ENCODE measurements at regions not wholly inside any gene's neighbourhood (a gene's known extent, or its start where the extent isn't known, plus 50 kb on each side); places are given as distances from the start of the nearest gene placed in this dataset.
"Not testable (repeated sequence)": the region's sequence is repeated elsewhere in the genome, so short reads cannot be mapped to it uniquely, and the experiment has no call there.

- Histone ChIP-seq H3K9ac (ENCODE audit: low read length in 2 of 2) (no peak overlapping the region), H3K4me3 (ENCODE audit: low read length in 2 of 2) (no peak overlapping the region), H3K27me3 (ENCODE audit: control insufficient read depth in 1 of 2, insufficient read depth in 2 of 2, low read length in 2 of 2) (no peaks in the 10 kb centered on the region), H3K9me3 (ENCODE audit: control insufficient read depth in 2 of 2, low read length in 2 of 2) (no peaks in the 10 kb centered on the region), H3K36me3 (ENCODE audit: control insufficient read depth in 2 of 2, insufficient read depth in 2 of 2, low read length in 2 of 2) (no peaks in the 10 kb centered on the region), H3K27ac (ENCODE audit: low read length) (no peak overlapping the region), H3K4me1 (ENCODE audit: control insufficient read depth, insufficient read depth, low read length) (no peaks in the 10 kb centered on the region)
Observed at GRCh38 chr3:107920538-107920937, 170.3 kb downstream of the CD47 start.

- H3K4me3 ChIP-seq (ENCODE audit: low read length in 2 of 2), result no peak overlapping the region
- no peak overlapping the region for H3K9ac ChIP-seq (ENCODE audit: low read length in 2 of 2)
- no peaks in the 10 kb centered on the region for H3K27me3 ChIP-seq (ENCODE audit: control insufficient read depth in 1 of 2, insufficient read depth in 2 of 2, low read length in 2 of 2)
- H3K9me3 ChIP-seq (ENCODE audit: control insufficient read depth in 2 of 2, low read length in 2 of 2), result no peaks in the 10 kb centered on the region
- no peaks in the 10 kb centered on the region for H3K36me3 ChIP-seq (ENCODE audit: control insufficient read depth in 2 of 2, insufficient read depth in 2 of 2, low read length in 2 of 2)
- no peaks in the 10 kb centered on the region for H3K4me1 ChIP-seq (ENCODE audit: control insufficient read depth, insufficient read depth, low read length)
- no peak overlapping the region for H3K27ac ChIP-seq (ENCODE audit: low read length)
Observed at GRCh38 chr3:107919239-107919638, 171.6 kb downstream of the CD47 start.

- H3K9ac ChIP-seq (ENCODE audit: low read length in 2 of 2), result no peak overlapping the region
- no peaks in the 10 kb centered on the region for H3K4me1 ChIP-seq (ENCODE audit: control insufficient read depth, insufficient read depth, low read length)
- no peak overlapping the region for H3K4me3 ChIP-seq (ENCODE audit: low read length in 2 of 2)
- no peaks in the 10 kb centered on the region for H3K27me3 ChIP-seq (ENCODE audit: control insufficient read depth in 1 of 2, insufficient read depth in 2 of 2, low read length in 2 of 2)
- no peaks in the 10 kb centered on the region for H3K9me3 ChIP-seq (ENCODE audit: control insufficient read depth in 2 of 2, low read length in 2 of 2)
- no peak overlapping the region for H3K27ac ChIP-seq (ENCODE audit: low read length)
- no peaks in the 10 kb centered on the region for H3K36me3 ChIP-seq (ENCODE audit: control insufficient read depth in 2 of 2, insufficient read depth in 2 of 2, low read length in 2 of 2)
Observed at GRCh38 chr3:107916171-107916570, 174.7 kb downstream of the CD47 start.

- Histone ChIP-seq H3K9me3 (ENCODE audit: control insufficient read depth in 2 of 2, low read length in 2 of 2) (no peaks in the 10 kb centered on the region), H3K36me3 (ENCODE audit: control insufficient read depth in 2 of 2, insufficient read depth in 2 of 2, low read length in 2 of 2) (no peaks in the 10 kb centered on the region), H3K9ac (ENCODE audit: low read length in 2 of 2) (no peak overlapping the region), H3K4me3 (ENCODE audit: low read length in 2 of 2) (no peak overlapping the region), H3K27me3 (ENCODE audit: control insufficient read depth in 1 of 2, insufficient read depth in 2 of 2, low read length in 2 of 2) (no peaks in the 10 kb centered on the region), H3K27ac (ENCODE audit: low read length) (no peak overlapping the region), H3K4me1 (ENCODE audit: control insufficient read depth, insufficient read depth, low read length) (no peaks in the 10 kb centered on the region)
Observed at GRCh38 chr3:107915706-107916105, 175.1 kb downstream of the CD47 start.

- Histone ChIP-seq H3K9me3 (ENCODE audit: control insufficient read depth in 2 of 2, low read length in 2 of 2) (no peaks in the 10 kb centered on the region), H3K27ac (ENCODE audit: low read length) (no peak overlapping the region), H3K4me1 (ENCODE audit: control insufficient read depth, insufficient read depth, low read length) (peaks cover under 1% of the 10 kb centered on the region), H3K27me3 (ENCODE audit: control insufficient read depth in 1 of 2, insufficient read depth in 2 of 2, low read length in 2 of 2) (no peaks in the 10 kb centered on the region), H3K4me3 (ENCODE audit: low read length in 2 of 2) (no peak overlapping the region), H3K36me3 (ENCODE audit: control insufficient read depth in 2 of 2, insufficient read depth in 2 of 2, low read length in 2 of 2) (no peaks in the 10 kb centered on the region), H3K9ac (ENCODE audit: low read length in 2 of 2) (no peak overlapping the region)
Observed at GRCh38 chr3:107913701-107914100, 177.1 kb downstream of the CD47 start.

GRCh38 chr3:107911337-107912000 is 179.4 kb downstream of the CD47 start:
- peaks cover 3% of the 10 kb centered on the region for H3K4me1 ChIP-seq (ENCODE audit: control insufficient read depth, insufficient read depth, low read length)
- no peak overlapping the region for H3K4me3 ChIP-seq (ENCODE audit: low read length in 2 of 2)
- no peak overlapping the region for H3K27ac ChIP-seq (ENCODE audit: low read length)
- H3K27me3 ChIP-seq (ENCODE audit: control insufficient read depth in 1 of 2, insufficient read depth in 2 of 2, low read length in 2 of 2), result no peaks in the 10 kb centered on the region
- H3K9me3 ChIP-seq (ENCODE audit: control insufficient read depth in 2 of 2, low read length in 2 of 2), result no peaks in the 10 kb centered on the region
- no peaks in the 10 kb centered on the region for H3K36me3 ChIP-seq (ENCODE audit: control insufficient read depth in 2 of 2, insufficient read depth in 2 of 2, low read length in 2 of 2)
- no peak overlapping the region for H3K9ac ChIP-seq (ENCODE audit: low read length in 2 of 2)

- no peak overlapping the region for H3K27ac ChIP-seq (ENCODE audit: low read length)
- peaks cover 3% of the 10 kb centered on the region for H3K4me1 ChIP-seq (ENCODE audit: control insufficient read depth, insufficient read depth, low read length)
- no peaks in the 10 kb centered on the region for H3K9me3 ChIP-seq (ENCODE audit: control insufficient read depth in 2 of 2, low read length in 2 of 2)
- H3K36me3 ChIP-seq (ENCODE audit: control insufficient read depth in 2 of 2, insufficient read depth in 2 of 2, low read length in 2 of 2), result no peaks in the 10 kb centered on the region
- no peaks in the 10 kb centered on the region for H3K27me3 ChIP-seq (ENCODE audit: control insufficient read depth in 1 of 2, insufficient read depth in 2 of 2, low read length in 2 of 2)
- H3K9ac ChIP-seq (ENCODE audit: low read length in 2 of 2), result no peak overlapping the region
- H3K4me3 ChIP-seq (ENCODE audit: low read length in 2 of 2), result no peak overlapping the region
Observed at GRCh38 chr3:107910713-107911259, 180.0 kb downstream of the CD47 start.

GRCh38 chr3:107909583-107909982 is 181.2 kb downstream of the CD47 start:
- H3K27me3 ChIP-seq (ENCODE audit: control insufficient read depth in 1 of 2, insufficient read depth in 2 of 2, low read length in 2 of 2); H3K36me3 ChIP-seq (ENCODE audit: control insufficient read depth in 2 of 2, insufficient read depth in 2 of 2, low read length in 2 of 2); H3K4me1 ChIP-seq (ENCODE audit: control insufficient read depth, insufficient read depth, low read length); H3K9ac ChIP-seq (ENCODE audit: low read length in 2 of 2); H3K4me3 ChIP-seq (ENCODE audit: low read length in 2 of 2); H3K9me3 ChIP-seq (ENCODE audit: control insufficient read depth in 2 of 2, low read length in 2 of 2); H3K27ac ChIP-seq (ENCODE audit: low read length): not testable (repeated sequence)

- Histone ChIP-seq H3K36me3 (ENCODE audit: control insufficient read depth in 2 of 2, insufficient read depth in 2 of 2, low read length in 2 of 2) (no peaks in the 10 kb centered on the region), H3K27ac (ENCODE audit: low read length) (no peak overlapping the region), H3K9me3 (ENCODE audit: control insufficient read depth in 2 of 2, low read length in 2 of 2) (no peaks in the 10 kb centered on the region), H3K9ac (ENCODE audit: low read length in 2 of 2) (no peak overlapping the region), H3K27me3 (ENCODE audit: control insufficient read depth in 1 of 2, insufficient read depth in 2 of 2, low read length in 2 of 2) (no peaks in the 10 kb centered on the region), H3K4me3 (ENCODE audit: low read length in 2 of 2) (no peak overlapping the region), H3K4me1 (ENCODE audit: control insufficient read depth, insufficient read depth, low read length) (peaks cover 3% of the 10 kb centered on the region)
Observed at GRCh38 chr3:107907996-107908395, 182.8 kb downstream of the CD47 start.

GRCh38 chr3:107904536-107905066 is 186.2 kb downstream of the CD47 start:
- no peak overlapping the region for H3K27ac ChIP-seq (ENCODE audit: low read length)
- H3K27me3 ChIP-seq (ENCODE audit: control insufficient read depth in 1 of 2, insufficient read depth in 2 of 2, low read length in 2 of 2), result no peaks in the 10 kb centered on the region
- H3K36me3 ChIP-seq (ENCODE audit: control insufficient read depth in 2 of 2, insufficient read depth in 2 of 2, low read length in 2 of 2), result no peaks in the 10 kb centered on the region
- H3K9me3 ChIP-seq (ENCODE audit: control insufficient read depth in 2 of 2, low read length in 2 of 2), result no peaks in the 10 kb centered on the region
- H3K4me3 ChIP-seq (ENCODE audit: low read length in 2 of 2), result no peak overlapping the region
- peaks cover 3% of the 10 kb centered on the region for H3K4me1 ChIP-seq (ENCODE audit: control insufficient read depth, insufficient read depth, low read length)
- no peak overlapping the region for H3K9ac ChIP-seq (ENCODE audit: low read length in 2 of 2)

GRCh38 chr3:107899990-107900651 is 190.7 kb downstream of the CD47 start:
- no peak overlapping the region for H3K4me3 ChIP-seq (ENCODE audit: low read length in 2 of 2)
- no peak overlapping the region for H3K27ac ChIP-seq (ENCODE audit: low read length)
- H3K27me3 ChIP-seq (ENCODE audit: control insufficient read depth in 1 of 2, insufficient read depth in 2 of 2, low read length in 2 of 2), result peaks cover 0 to 1% of the 10 kb centered on the region in 2 donors
- H3K9ac ChIP-seq (ENCODE audit: low read length in 2 of 2), result no peak overlapping the region
- no peaks in the 10 kb centered on the region for H3K4me1 ChIP-seq (ENCODE audit: control insufficient read depth, insufficient read depth, low read length)
- no peaks in the 10 kb centered on the region for H3K9me3 ChIP-seq (ENCODE audit: control insufficient read depth in 2 of 2, low read length in 2 of 2)
- H3K36me3 ChIP-seq (ENCODE audit: control insufficient read depth in 2 of 2, insufficient read depth in 2 of 2, low read length in 2 of 2), result no peaks in the 10 kb centered on the region
